K562 (cell line): ENCODE measurements at regions not wholly inside any gene's neighbourhood (a gene's known extent, or its start where the extent isn't known, plus 50 kb on each side); places are given as distances from the start of the nearest gene placed in this dataset.

Source experiments
- ATAC-seq: fragments of 200-7000 bp; cut with Tn5 transposase; 3 replicates; pipeline ENCODE4 v1.9.1; 2020; ENCODE audit warnings: moderate library complexity
- BruUV-seq: library from RNA; stranded (reverse); fragments of 400-500 nt; replicated peaks from 2 replicates; lab custom pipeline; 2021; lab: Mats Ljungman, UMichigan
- CTCF ChIA-PET: fragments of 300-600 bp; formaldehyde crosslinking; extraction: SDS; loops from one replicate; lab custom pipeline; 2021; ENCODE audit warnings: low intra/inter-chr PET ratio; lab: Yijun Ruan, JAX
- POLR2A ChIA-PET: fragments of 300-600, 350-650 bp; sonication (Branson Sonifier 250); formaldehyde crosslinking; extraction: SDS; loops from one replicate; lab custom pipeline; 2021; ENCODE audit warnings: antibody characterized with exemption, inconsistent platforms; lab: Yijun Ruan, JAX
- DNase-seq, 4 experiments: peaks; one replicate each; pipeline versions ENCODE4 v3.0.0 to v3.0.0-alpha.2; 2011 to 2018; ENCODE audit warnings: low spot score in 3 of 4, mixed read lengths in 3 of 4; ENCODE audit errors: extremely low read depth in 1 of 4
- FAIRE-seq: peaks from 2 replicates; lab custom pipeline; 2011; peaks lifted over from hg19 to GRCh38; lab: Jason Lieb, UNC
- H2AFZ ChIP-seq: 2 replicates; pipeline ENCODE4 v1.6.0; 2011; ENCODE audit warnings: low read depth, low read length, control low read depth, inconsistent platforms
- H3K27ac ChIP-seq: fragments of 200-600 bp; 3 replicates; pipeline ENCODE4 v1.8.0; 2011; ENCODE audit warnings: low read depth, mild to moderate bottlenecking, control low read depth, inconsistent platforms, low read length, moderate library complexity, mixed read lengths; ENCODE audit errors: extremely low read depth
- H3K27me3 ChIP-seq, 2 experiments: fragments of 300-600 bp in 1 of 2; 2 replicates in 1 of 2; 3 replicates in 1 of 2; pipeline versions ENCODE4 v1.6.0 to v1.8.0; 2011; ENCODE audit warnings: inconsistent platforms in 2 of 2, low read length in 2 of 2, mild to moderate bottlenecking in 1 of 2, mixed read lengths in 1 of 2, moderate library complexity in 1 of 2; ENCODE audit not compliant: control insufficient read depth in 2 of 2, insufficient read depth in 2 of 2
- H3K36me3 ChIP-seq: fragments of 300-600 bp; 3 replicates; pipeline ENCODE4 v1.8.0; 2011; ENCODE audit warnings: mild to moderate bottlenecking, low read length, inconsistent platforms; ENCODE audit not compliant: control insufficient read depth, insufficient read depth
- H3K4me1 ChIP-seq, 2 experiments: fragments of 200-600 bp in 1 of 2; replicated peaks in 1 of 2; 2 replicates in 1 of 2; 3 replicates in 1 of 2; pipeline versions ENCODE4 v1.5.1 to v1.8.0; 2011; ENCODE audit warnings: inconsistent platforms in 2 of 2, low read length in 2 of 2, mild to moderate bottlenecking in 1 of 2, mixed read lengths in 1 of 2, moderate library complexity in 1 of 2; ENCODE audit not compliant: control insufficient read depth in 2 of 2, insufficient read depth in 2 of 2
- H3K4me2 ChIP-seq: 2 replicates; pipeline ENCODE4 v1.6.1; 2011; ENCODE audit warnings: low read length, control low read depth, inconsistent platforms, mixed read lengths; ENCODE audit not compliant: insufficient read depth
- H3K4me3 ChIP-seq: fragments of 200-600 bp; sonication (generic), shearing (Covaris generic); 2 replicates; pipeline ENCODE4 v1.5.1; 2016; ENCODE audit warnings: control low read depth, inconsistent platforms
- H3K79me2 ChIP-seq: fragments of 200-600 bp; 3 replicates; pipeline ENCODE4 v1.8.0; 2011; ENCODE audit warnings: low read length, inconsistent platforms; ENCODE audit not compliant: control insufficient read depth, insufficient read depth
- H3K9ac ChIP-seq, 2 experiments: 2 replicates each; pipeline versions ENCODE4 v1.6.0 to v1.6.1; 2011; ENCODE audit warnings: low read depth in 2 of 2, low read length in 2 of 2, control low read depth in 1 of 2, inconsistent platforms in 1 of 2, mild to moderate bottlenecking in 1 of 2, mixed read lengths in 1 of 2; ENCODE audit not compliant: insufficient read depth in 1 of 2
- H3K9me1 ChIP-seq: one replicate; pipeline ENCODE4 v1.6.0; 2011; ENCODE audit warnings: inconsistent platforms, mild to moderate bottlenecking, low read length, moderate library complexity; ENCODE audit not compliant: control insufficient read depth, insufficient read depth
- H3K9me3 ChIP-seq: replicated peaks from 2 replicates; pipeline ENCODE4 v1.5.1; 2011; ENCODE audit warnings: low read depth, low read length, inconsistent platforms; ENCODE audit not compliant: control insufficient read depth, insufficient read depth
- H4K20me1 ChIP-seq: replicated peaks from 2 replicates; pipeline ENCODE4 v1.6.1; 2011; ENCODE audit warnings: low read length, inconsistent platforms, mixed read lengths; ENCODE audit not compliant: control insufficient read depth, insufficient read depth
- FOXA3 ChIP-seq, 2 experiments: fragments of 450-650 bp in 1 of 2; sonication (generic) in 1 of 2; formaldehyde crosslinking; IDR thresholded peaks in 1 of 2; conservative IDR thresholded peaks in 1 of 2; 2 replicates each; pipeline versions ENCODE4 v1.4.0 to v1.8.0; 2020 to 2022; ENCODE audit warnings: mild to moderate bottlenecking in 2 of 2, missing genetic modification reagents in 1 of 2
- FOXJ2 ChIP-seq: fragments of 200-800 bp; sonication (Bioruptor generic); IDR thresholded peaks from 2 replicates; pipeline ENCODE4 v1.6.1; 2016; ENCODE audit warnings: missing genetic modification characterization, missing compliant biosample characterization
- HNRNPK ChIP-seq: fragments of 200-400 bp; formaldehyde crosslinking; IDR thresholded peaks from one replicate; pipeline ENCODE4 v1.6.1; 2018; ENCODE audit warnings: mild to moderate bottlenecking, low read depth, low read length; ENCODE audit not compliant: poor library complexity, severe bottlenecking
- MYC ChIP-seq, 2 experiments: fragments of 250-450 bp in 1 of 2; sonication (Bioruptor Pico) in 1 of 2; IDR thresholded peaks; 2 replicates each; pipeline versions ENCODE4 v1.5.1 to v1.6.1; 2012 to 2021; ENCODE audit warnings: low read depth in 2 of 2, borderline replicate concordance in 1 of 2, improper control_type of control experiment in 1 of 2, low read length in 1 of 2, mild to moderate bottlenecking in 1 of 2, moderate library complexity in 1 of 2
- NCOA4 ChIP-seq: fragments of 450-650 bp; IDR thresholded peaks from 2 replicates; pipeline ENCODE4 v1.6.1; 2018; ENCODE audit warnings: mild to moderate bottlenecking; ENCODE audit not compliant: partially characterized antibody
- NFRKB ChIP-seq: fragments of 450-650 bp; IDR thresholded peaks from 2 replicates; pipeline ENCODE4 v1.6.1; 2016; ENCODE audit warnings: low read depth
- PHF21A ChIP-seq: fragments of 450-650 bp; IDR thresholded peaks from 2 replicates; pipeline ENCODE4 v1.6.1; 2017; ENCODE audit warnings: low read depth, borderline replicate concordance
- SAFB ChIP-seq: fragments of 200-400 bp; formaldehyde crosslinking; IDR thresholded peaks from 2 replicates; pipeline ENCODE4 v1.6.1; 2017; ENCODE audit warnings: low read depth, low read length, borderline replicate concordance
- SNIP1 ChIP-seq: fragments of 450-650 bp; IDR thresholded peaks from 2 replicates; pipeline ENCODE4 v1.7.1; 2017; ENCODE audit warnings: low read depth, mild to moderate bottlenecking
- WGBS: fragments of 100-300 bp; shearing (Covaris generic); methylation state at CpG from one replicate; pipeline ENCODE4 v1.1.6; 2016; ENCODE audit warnings: low coverage, mixed read lengths; ENCODE audit not compliant: insufficient coverage; ENCODE audit errors: missing lambda C conversion rate; 5-methylcytosine and 5-hydroxymethylcytosine counted together
- in situ Hi-C: fragments of 300-500 bp; cut with MboI; formaldehyde crosslinking; loops from 4 replicates; pipeline ENCODE4 v1.15.0; 2018; ENCODE audit warnings: inconsistent platforms, mixed read lengths
- intact Hi-C: fragments of 100-400 bp; cut with micrococcal nuclease; formaldehyde crosslinking; loops from 2 replicates; pipeline ENCODE4 v1.14.2; 2022
- TF ChIP-seq, protein P1 (sequence below), 2 experiments: fragments of 450-650 bp; conservative IDR thresholded peaks; 2 replicates each; pipeline ENCODE4 v1.6.1; 2017; ENCODE audit warnings: mild to moderate bottlenecking in 2 of 2, moderate library complexity in 2 of 2
- TF ChIP-seq, protein P2 (sequence below), 2 experiments: fragments of 150-350 bp in 1 of 2; IDR thresholded peaks; 2 replicates each; pipeline ENCODE4 v1.6.1; 2012 to 2016; ENCODE audit warnings: low read depth in 2 of 2, low read length in 2 of 2, mild to moderate bottlenecking in 1 of 2, moderate library complexity in 1 of 2
- TF ChIP-seq, protein P3 (sequence below): fragments of 450-650 bp; IDR thresholded peaks from 2 replicates; pipeline ENCODE4 v1.6.1; 2014; ENCODE audit warnings: low read depth, mild to moderate bottlenecking, moderate library complexity, borderline replicate concordance

DNA sequence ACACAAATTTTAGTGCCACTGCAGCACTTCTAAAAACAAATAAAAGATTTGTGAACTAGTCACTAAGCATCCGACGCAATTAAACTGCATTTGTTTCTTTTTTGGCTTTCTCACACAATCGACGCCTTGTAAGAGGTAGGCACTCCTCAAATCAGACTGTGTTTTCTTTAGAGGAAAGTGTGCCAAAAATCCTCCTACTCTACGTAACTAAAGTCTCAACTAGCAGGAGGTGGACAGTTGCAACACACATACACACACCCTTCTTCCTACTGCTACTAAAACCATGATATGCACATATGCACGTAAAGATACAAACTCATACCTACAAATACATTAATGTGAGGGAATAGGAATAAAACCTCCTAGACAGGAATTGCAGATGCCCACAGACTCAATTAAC, 844.7 kb upstream of the SOX9 start:
- Histone ChIP-seq H3K36me3 (no peaks in the 10 kb centered on the region), H3K27ac (no peak overlapping the region), H2AFZ (no peak overlapping the region), H4K20me1 (no peaks in the 10 kb centered on the region), H3K4me3 (no peak overlapping the region), H3K79me2 (no peaks in the 10 kb centered on the region), H3K9me1 (no peaks in the 10 kb centered on the region), H3K4me2 (no peak overlapping the region), H3K27me3 (no peaks in the 10 kb centered on the region), H3K4me1 (no peaks in the 10 kb centered on the region)
- DNase-seq, result no peak
- in situ Hi-C loops, result no loop called here
- ATAC-seq, result no peak
- no TSS peak for BruUV-seq
- intact Hi-C loops, result no loop called here
- ChIA-PET CTCF (no interaction called here), POLR2A (no interaction called here)
- under 1% methylated on average over 6 of the region's 6 CpGs for WGBS
- no peak for FAIRE-seq
- TF ChIP-seq SNIP1, result no peak
- TF ChIP-seq HNRNPK, result no peak
- TF ChIP-seq FOXA3 (CRISPR knock-in tag; conservative IDR thresholded peaks at IDR 0.05 in 1 of 2, IDR thresholded peaks at IDR 0.05 in 1 of 2), result no peak
- TF ChIP-seq NCOA4, result no peak
- TF ChIP-seq, protein P1, sequence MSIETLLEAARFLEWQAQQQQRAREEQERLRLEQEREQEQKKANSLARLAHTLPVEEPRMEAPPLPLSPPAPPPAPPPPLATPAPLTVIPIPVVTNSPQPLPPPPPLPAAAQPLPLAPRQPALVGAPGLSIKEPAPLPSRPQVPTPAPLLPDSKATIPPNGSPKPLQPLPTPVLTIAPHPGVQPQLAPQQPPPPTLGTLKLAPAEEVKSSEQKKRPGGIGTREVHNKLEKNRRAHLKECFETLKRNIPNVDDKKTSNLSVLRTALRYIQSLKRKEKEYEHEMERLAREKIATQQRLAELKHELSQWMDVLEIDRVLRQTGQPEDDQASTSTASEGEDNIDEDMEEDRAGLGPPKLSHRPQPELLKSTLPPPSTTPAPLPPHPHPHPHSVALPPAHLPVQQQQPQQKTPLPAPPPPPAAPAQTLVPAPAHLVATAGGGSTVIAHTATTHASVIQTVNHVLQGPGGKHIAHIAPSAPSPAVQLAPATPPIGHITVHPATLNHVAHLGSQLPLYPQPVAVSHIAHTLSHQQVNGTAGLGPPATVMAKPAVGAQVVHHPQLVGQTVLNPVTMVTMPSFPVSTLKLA (conservative IDR thresholded peaks at IDR 0.05), result no peak
- TF ChIP-seq, protein P2, sequence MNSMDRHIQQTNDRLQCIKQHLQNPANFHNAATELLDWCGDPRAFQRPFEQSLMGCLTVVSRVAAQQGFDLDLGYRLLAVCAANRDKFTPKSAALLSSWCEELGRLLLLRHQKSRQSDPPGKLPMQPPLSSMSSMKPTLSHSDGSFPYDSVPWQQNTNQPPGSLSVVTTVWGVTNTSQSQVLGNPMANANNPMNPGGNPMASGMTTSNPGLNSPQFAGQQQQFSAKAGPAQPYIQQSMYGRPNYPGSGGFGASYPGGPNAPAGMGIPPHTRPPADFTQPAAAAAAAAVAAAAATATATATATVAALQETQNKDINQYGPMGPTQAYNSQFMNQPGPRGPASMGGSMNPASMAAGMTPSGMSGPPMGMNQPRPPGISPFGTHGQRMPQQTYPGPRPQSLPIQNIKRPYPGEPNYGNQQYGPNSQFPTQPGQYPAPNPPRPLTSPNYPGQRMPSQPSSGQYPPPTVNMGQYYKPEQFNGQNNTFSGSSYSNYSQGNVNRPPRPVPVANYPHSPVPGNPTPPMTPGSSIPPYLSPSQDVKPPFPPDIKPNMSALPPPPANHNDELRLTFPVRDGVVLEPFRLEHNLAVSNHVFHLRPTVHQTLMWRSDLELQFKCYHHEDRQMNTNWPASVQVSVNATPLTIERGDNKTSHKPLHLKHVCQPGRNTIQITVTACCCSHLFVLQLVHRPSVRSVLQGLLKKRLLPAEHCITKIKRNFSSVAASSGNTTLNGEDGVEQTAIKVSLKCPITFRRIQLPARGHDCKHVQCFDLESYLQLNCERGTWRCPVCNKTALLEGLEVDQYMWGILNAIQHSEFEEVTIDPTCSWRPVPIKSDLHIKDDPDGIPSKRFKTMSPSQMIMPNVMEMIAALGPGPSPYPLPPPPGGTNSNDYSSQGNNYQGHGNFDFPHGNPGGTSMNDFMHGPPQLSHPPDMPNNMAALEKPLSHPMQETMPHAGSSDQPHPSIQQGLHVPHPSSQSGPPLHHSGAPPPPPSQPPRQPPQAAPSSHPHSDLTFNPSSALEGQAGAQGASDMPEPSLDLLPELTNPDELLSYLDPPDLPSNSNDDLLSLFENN (IDR thresholded peaks at IDR 0.05; ENCODE audit: low read depth in 2 of 2, low read length in 2 of 2), result no peak
- TF ChIP-seq, protein P3, sequence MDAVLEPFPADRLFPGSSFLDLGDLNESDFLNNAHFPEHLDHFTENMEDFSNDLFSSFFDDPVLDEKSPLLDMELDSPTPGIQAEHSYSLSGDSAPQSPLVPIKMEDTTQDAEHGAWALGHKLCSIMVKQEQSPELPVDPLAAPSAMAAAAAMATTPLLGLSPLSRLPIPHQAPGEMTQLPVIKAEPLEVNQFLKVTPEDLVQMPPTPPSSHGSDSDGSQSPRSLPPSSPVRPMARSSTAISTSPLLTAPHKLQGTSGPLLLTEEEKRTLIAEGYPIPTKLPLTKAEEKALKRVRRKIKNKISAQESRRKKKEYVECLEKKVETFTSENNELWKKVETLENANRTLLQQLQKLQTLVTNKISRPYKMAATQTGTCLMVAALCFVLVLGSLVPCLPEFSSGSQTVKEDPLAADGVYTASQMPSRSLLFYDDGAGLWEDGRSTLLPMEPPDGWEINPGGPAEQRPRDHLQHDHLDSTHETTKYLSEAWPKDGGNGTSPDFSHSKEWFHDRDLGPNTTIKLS, result no peak
- no peak for TF ChIP-seq MYC (IDR thresholded peaks at IDR 0.05; ENCODE audit: low read depth, low read length)
- no peak for TF ChIP-seq MYC (CRISPR knock-in tag; IDR thresholded peaks at IDR 0.05; ENCODE audit: borderline replicate concordance, low read depth)
- no peak for TF ChIP-seq NFRKB
- no peak for TF ChIP-seq SAFB
- no peak for TF ChIP-seq FOXJ2
- no peak for TF ChIP-seq PHF21A
- TF ChIP-seq, all 486 proteins: peak for 0
- H3K9ac ChIP-seq, result no peak overlapping the region
- no peaks in the 10 kb centered on the region for H3K9me3 ChIP-seq
